GM18909 (cell line): ENCODE measurements at regions not wholly inside any gene's neighbourhood (a gene's known extent, or its start where the extent isn't known, plus 50 kb on each side); places are given as distances from the start of the nearest gene placed in this dataset.
"Not testable (repeated sequence)": the region's sequence is repeated elsewhere in the genome, so short reads cannot be mapped to it uniquely, and the experiment has no call there.

Experiments used
- ATAC-seq: cut with Tn5 transposase; IDR thresholded peaks from one replicate; pipeline ENCODE4 v1.9.1; 2021; ENCODE audit warnings: mild to moderate bottlenecking; ENCODE audit not compliant: unreplicated experiment, poor library complexity

DNA sequence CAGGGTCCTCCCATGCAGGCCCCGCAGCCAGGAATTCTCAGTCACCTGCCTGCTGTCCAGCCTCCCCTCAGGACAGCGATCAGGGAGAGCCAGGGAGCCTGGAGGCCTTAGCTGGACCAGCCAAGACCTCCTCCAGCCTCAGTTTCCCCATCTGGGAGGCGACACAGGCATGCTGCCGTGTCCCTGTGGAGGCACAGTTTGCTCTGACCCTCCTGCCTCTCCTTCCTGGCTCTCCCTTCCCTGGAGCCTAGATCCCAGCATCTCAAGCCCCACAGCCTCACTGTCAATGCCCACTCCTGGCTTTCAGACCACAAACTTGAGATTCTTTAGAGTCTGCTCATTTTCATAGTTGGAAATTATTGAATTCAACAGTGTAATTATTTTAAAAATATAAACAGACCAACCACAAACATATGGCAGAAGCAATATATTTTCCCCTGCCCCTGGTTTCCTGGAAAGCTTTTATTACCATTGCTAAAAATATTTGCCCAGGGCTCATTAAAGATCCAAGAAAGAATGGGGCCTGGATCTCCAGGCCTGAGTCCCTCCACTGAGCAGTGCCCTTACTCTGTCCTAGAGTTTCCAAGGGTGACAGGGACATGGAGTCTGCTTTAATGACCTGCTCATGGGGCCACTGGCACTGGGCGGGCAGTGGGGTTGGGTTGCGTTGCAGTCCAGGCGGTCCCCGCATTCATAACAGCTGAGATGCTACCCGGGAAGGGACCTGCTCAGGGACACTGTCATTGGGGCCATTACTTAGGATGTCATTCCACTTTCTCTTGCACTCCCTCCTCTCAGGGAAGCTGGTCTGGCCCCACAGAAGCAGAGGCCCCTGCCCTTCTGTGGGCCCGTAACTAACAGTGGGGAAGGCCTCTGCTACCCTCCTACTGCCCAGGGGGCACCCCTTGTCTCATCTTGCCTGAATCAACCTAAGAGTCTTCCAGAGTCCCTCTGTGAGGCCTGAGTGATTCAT lies 81.6 kb upstream of the CHST15 start:
- no peak for ATAC-seq

DNA sequence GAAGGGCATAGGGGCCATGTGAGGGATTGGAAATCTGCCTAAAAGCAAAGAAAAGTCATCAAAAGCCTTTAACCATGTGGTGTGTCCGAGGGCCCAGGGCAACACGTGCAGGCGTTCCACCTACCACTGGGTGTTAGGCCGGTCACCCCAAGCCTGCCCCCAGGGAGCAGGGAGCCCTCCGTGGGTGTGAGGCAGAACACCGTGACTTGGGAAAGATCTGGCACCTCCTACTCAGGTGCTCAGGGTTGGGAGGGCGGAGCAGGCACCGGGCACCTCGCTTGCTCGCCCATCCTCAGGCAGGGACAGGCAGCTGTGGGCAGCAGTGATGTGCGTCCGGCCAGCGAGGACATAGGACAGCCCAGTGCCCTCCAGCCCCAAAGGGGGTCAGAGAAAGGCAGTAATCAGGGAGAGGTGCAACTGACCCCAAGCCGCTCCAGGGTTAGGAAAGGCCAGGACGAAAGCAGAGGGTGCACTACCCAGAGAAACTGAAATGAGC lies 80.7 kb upstream of the CHST15 start:
- ATAC-seq, result no peak

- ATAC-seq, result no peak
Observed at GRCh38 chr10:124173298-124173900, 80.0 kb upstream of the CHST15 start.

GRCh38 chr10:124172181-124172916 lies 79.0 kb upstream of the CHST15 start:
- ATAC-seq, result no peak

GRCh38 chr10:124171561-124171960 lies 78.2 kb upstream of the CHST15 start:
- no peak for ATAC-seq

DNA sequence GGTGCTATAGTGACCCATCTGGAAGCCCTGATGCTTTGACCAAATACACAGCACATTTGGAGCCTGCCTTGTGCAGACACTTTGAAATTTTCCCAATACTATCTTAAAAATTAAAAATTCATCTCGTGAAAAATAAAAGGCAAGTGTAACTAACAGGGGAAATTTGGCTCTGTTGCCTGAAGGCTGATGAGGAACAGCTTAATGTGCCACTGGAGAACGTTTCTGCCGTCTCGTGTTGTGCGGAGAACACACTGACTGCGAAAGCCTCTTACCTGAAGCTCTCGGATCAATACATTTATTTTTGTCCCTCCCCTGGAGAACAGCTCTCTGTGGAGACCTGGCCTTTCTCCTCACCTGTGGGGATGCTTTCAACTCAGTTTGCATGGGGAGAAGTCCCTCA lies 77.2 kb upstream of the CHST15 start:
- no peak for ATAC-seq

GRCh38 chr10:124168991-124169802 lies 75.8 kb upstream of the CHST15 start:
- no peak for ATAC-seq

DNA sequence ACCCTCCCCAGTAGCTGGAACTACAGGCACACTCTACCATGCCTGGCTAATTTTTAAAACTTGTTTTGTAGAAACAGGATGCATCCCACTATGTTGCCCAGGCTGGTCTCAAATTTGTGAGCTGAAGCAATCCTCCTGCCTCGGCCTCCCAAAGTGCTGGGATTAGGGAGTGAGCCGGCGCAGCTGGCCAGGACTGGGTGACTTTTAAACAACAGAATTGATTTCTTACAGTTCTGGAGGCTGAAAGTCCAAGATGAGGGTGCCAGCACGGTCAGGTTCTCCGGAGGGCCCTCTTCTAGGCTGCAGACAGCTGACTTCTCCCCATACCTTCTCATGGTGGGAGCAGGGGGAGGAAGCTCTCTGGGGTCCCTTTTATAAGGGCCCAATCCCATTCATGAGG lies 75.2 kb upstream of the CHST15 start:
- ATAC-seq, result no peak

- not testable (repeated sequence) for ATAC-seq
Observed at GRCh38 chr10:124167925-124168324, 74.5 kb upstream of the CHST15 start.

DNA sequence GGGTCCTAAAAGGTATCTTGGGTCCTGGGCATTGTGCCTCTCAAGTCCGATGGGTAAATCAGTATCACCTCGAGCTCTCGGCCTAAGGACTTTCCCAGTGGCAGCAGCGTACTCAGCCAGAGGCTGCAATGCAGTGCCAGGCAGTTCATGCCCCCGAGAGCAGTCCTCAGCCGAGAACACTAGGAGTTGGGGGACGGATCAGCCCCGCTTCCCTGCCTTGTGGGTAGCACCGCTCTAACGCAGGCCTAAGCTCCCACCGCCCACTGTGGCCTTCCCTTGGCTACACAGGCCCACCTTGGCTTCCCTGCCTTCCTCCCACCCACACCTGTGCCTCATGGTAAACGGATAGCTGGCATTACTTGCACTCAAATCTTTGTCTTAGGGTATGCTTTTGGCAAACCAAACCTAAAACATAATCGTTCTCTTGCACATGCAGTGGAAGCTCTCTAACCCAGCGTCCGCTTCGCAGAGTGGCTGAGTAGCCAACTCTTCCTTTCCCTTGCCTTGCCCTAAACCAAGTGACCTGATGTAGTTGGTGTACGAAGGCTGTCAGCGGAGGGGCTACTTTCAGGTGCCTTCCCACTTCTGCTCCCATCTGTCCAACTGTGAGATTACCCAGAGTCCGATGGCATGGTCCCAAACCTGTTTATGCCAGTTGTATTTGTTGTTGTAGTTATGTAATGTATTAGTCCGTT lies 73.2 kb upstream of the CHST15 start:
- ATAC-seq, result no peak

- ATAC-seq, result no peak
Observed at GRCh38 chr10:124165827-124166226, 72.4 kb upstream of the CHST15 start.

DNA sequence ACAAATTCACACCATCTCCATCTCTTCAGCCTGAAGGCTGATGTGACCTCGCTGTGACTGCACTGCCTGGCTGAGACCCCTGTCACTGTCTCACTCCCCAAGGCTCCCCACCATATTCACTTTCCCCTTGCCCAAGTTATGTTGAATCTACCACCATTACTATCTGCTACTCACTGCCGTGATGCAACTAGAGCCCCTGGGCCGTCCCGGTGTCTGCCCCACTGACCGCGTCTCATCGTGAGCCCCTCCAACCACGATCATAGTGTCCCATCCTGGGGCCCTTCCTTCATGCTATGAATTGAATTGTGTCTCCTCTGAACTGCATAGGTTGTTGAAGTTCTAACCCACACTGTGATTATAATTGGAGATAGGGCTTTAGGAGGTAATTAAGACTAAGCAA lies 71.9 kb upstream of the CHST15 start:
- no peak for ATAC-seq

GRCh38 chr10:124164264-124164663 lies 70.9 kb upstream of the CHST15 start:
- ATAC-seq, result no peak

DNA sequence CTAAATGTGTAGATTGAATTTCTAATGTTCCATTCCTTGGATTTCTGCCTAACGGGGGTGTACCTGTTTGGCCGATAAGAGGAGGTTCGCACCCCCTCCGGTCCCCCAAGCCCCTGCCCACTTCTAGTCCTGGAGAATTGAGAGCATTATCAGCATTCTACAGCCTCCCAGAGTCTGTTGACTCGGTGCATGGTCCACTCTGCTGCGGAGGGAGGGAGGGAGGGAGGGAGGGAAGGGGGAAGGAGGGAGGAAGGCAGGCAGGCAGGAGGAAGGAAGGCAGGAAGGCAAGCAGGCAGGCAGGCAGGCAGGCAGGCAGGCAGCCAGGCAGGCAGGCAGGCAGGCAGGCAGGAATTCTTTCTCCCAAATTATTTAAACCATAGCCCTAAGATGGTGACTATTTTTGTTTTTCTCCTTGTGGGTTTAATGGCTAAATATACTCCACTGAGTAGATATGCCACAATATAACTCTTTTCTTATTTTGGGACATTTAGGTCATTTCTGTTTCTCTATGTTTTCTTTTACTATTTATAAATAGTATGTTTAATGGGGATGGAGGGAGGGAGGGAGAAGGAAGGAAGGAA lies 69.5 kb upstream of the CHST15 start:
- no peak for ATAC-seq

GRCh38 chr10:124162136-124162535 lies 68.7 kb upstream of the CHST15 start:
- no peak for ATAC-seq

DNA sequence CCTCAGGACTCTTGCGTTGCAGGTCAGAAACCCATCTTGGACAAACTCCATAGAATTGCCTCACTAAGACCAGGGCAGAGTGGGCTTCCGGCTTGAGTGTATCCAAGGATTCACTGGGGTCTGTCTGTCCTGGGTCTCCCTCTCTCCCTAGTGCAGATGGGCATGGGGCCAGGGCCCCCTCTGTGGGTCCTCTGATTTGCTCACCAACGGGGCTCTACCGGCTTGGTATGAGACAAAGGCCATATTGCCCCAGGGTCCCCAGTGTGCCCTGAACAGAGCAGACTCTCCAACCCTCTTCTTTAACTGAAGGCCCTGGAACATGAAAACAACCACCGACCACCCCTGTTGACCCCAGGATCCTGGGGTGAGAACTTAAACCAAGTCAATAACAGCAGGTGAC lies 68.2 kb upstream of the CHST15 start:
- no peak for ATAC-seq

- no peak for ATAC-seq
Observed at GRCh38 chr10:124160943-124161582, 67.7 kb upstream of the CHST15 start.

GRCh38 chr10:124160176-124160575 lies 66.8 kb upstream of the CHST15 start:
- ATAC-seq, result no peak

GRCh38 chr10:124159153-124159552 lies 65.8 kb upstream of the CHST15 start:
- ATAC-seq, result no peak
